ENCODE measurements at regions not wholly inside any gene's neighbourhood (a gene's known extent, or its start where the extent isn't known, plus 50 kb on each side); places are given as distances from the start of the nearest gene placed in this dataset.

- Histone ChIP-seq H3K36me3 (ENCODE audit: control insufficient read depth in 1 of 2, insufficient read depth in 2 of 2, low read length in 2 of 2) (no peaks in the 10 kb centered on the region), H3K27me3 (ENCODE audit: insufficient read depth, low read length) (no peaks in the 10 kb centered on the region), H3K79me2 (ENCODE audit: insufficient read depth, low read length) (no peaks in the 10 kb centered on the region), H3K9me3 (ENCODE audit: control insufficient read depth in 1 of 2, insufficient read depth in 1 of 2, low read depth in 1 of 2, low read length in 2 of 2) (no peaks in the 10 kb centered on the region), H3K4me3 (replicated peaks in 1 of 2; ENCODE audit: low read depth in 1 of 2, low read length in 2 of 2) (no peak overlapping the region), H3K27ac (ENCODE audit: low read depth, low read length) (no peak overlapping the region), H3K9me2 (ENCODE audit: insufficient read depth) (no peaks in the 10 kb centered on the region), H3K4me2 (ENCODE audit: low read length) (no peak overlapping the region), H4K20me1 (ENCODE audit: insufficient read depth) (no peaks in the 10 kb centered on the region), H3K4me1 (ENCODE audit: control insufficient read depth in 1 of 2, insufficient read depth in 2 of 2, low read length in 2 of 2) (no peaks in the 10 kb centered on the region), H2AFZ (ENCODE audit: low read depth, low read length, poor library complexity, severe bottlenecking) (no peak overlapping the region), H3K9ac (ENCODE audit: low read length) (no peak overlapping the region)
- RAD21 ChIA-PET (ENCODE audit: low non-redundant PET in 1 of 2, low total read pairs in 2 of 2, uncharacterized antibody in 2 of 2, unreplicated experiment in 2 of 2): no interaction called here
- DNase-seq (ENCODE audit: low read depth, low spot score) (no peak), ATAC-seq (no peak)
- TF ChIP-seq FOSL1 (IDR thresholded peaks at IDR 0.05; ENCODE audit: low read depth) (no peak), ZNF274 (IDR thresholded peaks at IDR 0.05; ENCODE audit: low read depth, low read length) (no peak), EZH2phosphoT487 (IDR thresholded peaks at IDR 0.05; ENCODE audit: borderline replicate concordance) (no peak), SP1 (IDR thresholded peaks at IDR 0.05; ENCODE audit: low read depth) (no peak), REST (IDR thresholded peaks at IDR 0.05; ENCODE audit: low read depth) (no peak)
- intact Hi-C loops (cut with micrococcal nuclease): no loop called here
- BruUV-seq (replicated peaks): no TSS peak
- CTCF ChIA-PET: no interaction called here
- POLR2A ChIA-PET: no interaction called here
These were observed 189.3 kb upstream of the VEPH1 start for GRCh38 chr3:157692468-157692867.

- H3K9ac ChIP-seq (ENCODE audit: low read length): no peak overlapping the region
- POLR2A ChIA-PET: no interaction called here
- no peaks in the 10 kb centered on the region for H3K9me3 ChIP-seq (ENCODE audit: control insufficient read depth in 1 of 2, insufficient read depth in 1 of 2, low read depth in 1 of 2, low read length in 2 of 2)
- H2AFZ ChIP-seq (ENCODE audit: low read depth, low read length, poor library complexity, severe bottlenecking): no peak overlapping the region
- H3K9me2 ChIP-seq (ENCODE audit: insufficient read depth): no peaks in the 10 kb centered on the region
- TF ChIP-seq REST (IDR thresholded peaks at IDR 0.05; ENCODE audit: low read depth): no peak
- TF ChIP-seq EZH2phosphoT487 (IDR thresholded peaks at IDR 0.05; ENCODE audit: borderline replicate concordance): no peak
- no peak for TF ChIP-seq MAX (IDR thresholded peaks at IDR 0.05)
- TF ChIP-seq ELF1 (IDR thresholded peaks at IDR 0.05; ENCODE audit: borderline replicate concordance, low read depth): no peak
- no peak for TF ChIP-seq ZBTB33 (IDR thresholded peaks at IDR 0.05; ENCODE audit: extremely low read depth, insufficient replicate concordance, low read length)
- TF ChIP-seq RAD21 (IDR thresholded peaks at IDR 0.05; ENCODE audit: low read depth): no peak
- TF ChIP-seq FOSL1 (IDR thresholded peaks at IDR 0.05; ENCODE audit: low read depth): no peak
- no peak for TF ChIP-seq SIN3A (IDR thresholded peaks at IDR 0.05; ENCODE audit: low read depth)
- no peak for TF ChIP-seq SP1 (IDR thresholded peaks at IDR 0.05; ENCODE audit: low read depth)
- H3K4me2 ChIP-seq (ENCODE audit: low read length): no peak overlapping the region
- no peaks in the 10 kb centered on the region for H3K4me1 ChIP-seq (ENCODE audit: control insufficient read depth in 1 of 2, insufficient read depth in 2 of 2, low read length in 2 of 2)
- H3K27me3 ChIP-seq (ENCODE audit: insufficient read depth, low read length): no peaks in the 10 kb centered on the region
- no peak overlapping the region for H3K27ac ChIP-seq (ENCODE audit: low read depth, low read length)
- no peaks in the 10 kb centered on the region for H3K79me2 ChIP-seq (ENCODE audit: insufficient read depth, low read length)
- DNase-seq (ENCODE audit: low read depth, low spot score) (no peak), ATAC-seq (no peak)
- RAD21 ChIA-PET (ENCODE audit: low non-redundant PET in 1 of 2, low total read pairs in 2 of 2, uncharacterized antibody in 2 of 2, unreplicated experiment in 2 of 2): no interaction called here
- no TSS peak for BruUV-seq (replicated peaks)
- intact Hi-C loops (cut with micrococcal nuclease): no loop called here
- H3K36me3 ChIP-seq (ENCODE audit: control insufficient read depth in 1 of 2, insufficient read depth in 2 of 2, low read length in 2 of 2): no peaks in the 10 kb centered on the region
- H4K20me1 ChIP-seq (ENCODE audit: insufficient read depth): no peaks in the 10 kb centered on the region
- CTCF ChIA-PET: no interaction called here
- no peak overlapping the region for H3K4me3 ChIP-seq (replicated peaks in 1 of 2; ENCODE audit: low read depth in 1 of 2, low read length in 2 of 2)
These were observed 180.5 kb upstream of the VEPH1 start for GRCh38 chr3:157683668-157684067.
